NCI-H2081 treated with DMSO at 0.1 percent for 48 hours (cell line): ENCODE measurements at regions not wholly inside any gene's neighbourhood (a gene's known extent, or its start where the extent isn't known, plus 50 kb on each side); places are given as distances from the start of the nearest gene placed in this dataset.
A peak's percentile ranks its signal among the peaks of the same experiment; 100 is the strongest.
"Not testable (repeated sequence)": the region's sequence is repeated elsewhere in the genome, so short reads cannot be mapped to it uniquely, and the experiment has no call there.

Source experiments
- DNase-seq: peaks from one replicate; lab custom pipeline; 2025; lab: John Stamatoyannopoulos, UW

- no peak for DNase-seq
Observed at GRCh38 chr4:174009686-174010451, 273.6 kb downstream of the FBXO8 start.

- DNase-seq = no peak
Observed at GRCh38 chr4:174005422-174005821, 278.0 kb downstream of the FBXO8 start.

GRCh38 chr4:173998471-173999144 is 284.9 kb downstream of the FBXO8 start:
- DNase-seq = no peak

- DNase-seq = not testable (repeated sequence)
Observed at GRCh38 chr4:173995779-173996178, 287.7 kb downstream of the FBXO8 start.

- no peak for DNase-seq
Observed at GRCh38 chr4:173991814-173992213, 291.7 kb downstream of the FBXO8 start.

- DNase-seq = no peak
Observed at GRCh38 chr4:173991316-173991715, 292.2 kb downstream of the FBXO8 start.

- DNase-seq = no peak
Observed at GRCh38 chr4:173990869-173991210, 292.6 kb downstream of the FBXO8 start.

GRCh38 chr4:173990126-173990868 is 293.2 kb downstream of the FBXO8 start:
- DNase-seq = peak; percentile 17

- DNase-seq = not testable (repeated sequence)
Observed at GRCh38 chr4:173963523-173963922, 319.9 kb downstream of the FBXO8 start.

- DNase-seq = no peak
Observed at GRCh38 chr4:173960398-173960797, 323.1 kb downstream of the FBXO8 start.

- no peak for DNase-seq
Observed at GRCh38 chr4:173958445-173958844, 325.0 kb downstream of the FBXO8 start.

GRCh38 chr4:173943547-173943946 is 339.9 kb downstream of the FBXO8 start:
- DNase-seq = no peak

GRCh38 chr4:173940146-173940545 is 343.3 kb downstream of the FBXO8 start:
- no peak for DNase-seq

GRCh38 chr4:173937631-173938270 is 345.7 kb downstream of the FBXO8 start:
- DNase-seq = no peak

GRCh38 chr4:173936861-173937260 is 346.6 kb downstream of the FBXO8 start:
- DNase-seq = no peak

- no peak for DNase-seq
Observed at GRCh38 chr4:173935622-173936405, 347.7 kb downstream of the FBXO8 start.

- no peak for DNase-seq
Observed at GRCh38 chr4:173934933-173935620, 348.4 kb downstream of the FBXO8 start.

GRCh38 chr4:173934201-173934600 is 349.3 kb downstream of the FBXO8 start:
- no peak for DNase-seq

- DNase-seq = no peak
Observed at GRCh38 chr4:173932701-173933100, 350.8 kb downstream of the FBXO8 start.

GRCh38 chr4:173930329-173930967 is 353.0 kb downstream of the FBXO8 start:
- peak; percentile 65 for DNase-seq

- DNase-seq = no peak
Observed at GRCh38 chr4:173929921-173930320, 353.5 kb downstream of the FBXO8 start.
